HG03025 (cell line): ENCODE measurements at regions not wholly inside any gene's neighbourhood (a gene's known extent, or its start where the extent isn't known, plus 50 kb on each side); places are given as distances from the start of the nearest gene placed in this dataset.

Experiments used
- ATAC-seq: cut with Tn5 transposase; IDR thresholded peaks from one replicate; pipeline ENCODE4 v1.9.1; 2021; ENCODE audit warnings: mild to moderate bottlenecking, moderate library complexity; ENCODE audit not compliant: unreplicated experiment, low FRiP score

DNA sequence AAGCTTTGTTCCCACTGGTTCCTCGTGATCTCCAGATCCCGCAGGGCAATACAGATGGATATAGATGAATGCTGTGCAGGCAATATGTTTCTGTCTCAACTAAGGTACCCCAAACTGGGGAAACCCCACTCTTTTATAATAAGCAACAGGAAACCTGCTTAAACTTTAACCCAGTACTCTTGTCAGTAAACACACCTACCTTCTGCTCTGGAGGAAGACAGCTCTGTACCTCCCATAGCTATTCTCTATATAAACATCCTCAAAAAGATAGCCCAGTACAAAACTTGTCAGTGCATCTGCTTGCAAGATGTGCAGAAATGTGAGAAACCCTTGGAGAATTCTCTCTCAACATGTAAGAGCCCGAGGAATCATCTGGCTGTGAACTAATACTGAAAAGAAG, 583.6 kb downstream of the OLFM4 start:
- no peak for ATAC-seq

- ATAC-seq = no peak
Measured at GRCh38 chr13:53622456-53622855, 593.8 kb downstream of the OLFM4 start.

GRCh38 chr13:53623146-53623545, 594.5 kb downstream of the OLFM4 start:
- ATAC-seq = no peak

- no peak for ATAC-seq
Measured at GRCh38 chr13:53631511-53631910, 602.9 kb downstream of the OLFM4 start.

- no peak for ATAC-seq
Measured at GRCh38 chr13:53638040-53638439, 609.4 kb downstream of the OLFM4 start.

GRCh38 chr13:53642306-53642705, 613.7 kb downstream of the OLFM4 start:
- no peak for ATAC-seq

DNA sequence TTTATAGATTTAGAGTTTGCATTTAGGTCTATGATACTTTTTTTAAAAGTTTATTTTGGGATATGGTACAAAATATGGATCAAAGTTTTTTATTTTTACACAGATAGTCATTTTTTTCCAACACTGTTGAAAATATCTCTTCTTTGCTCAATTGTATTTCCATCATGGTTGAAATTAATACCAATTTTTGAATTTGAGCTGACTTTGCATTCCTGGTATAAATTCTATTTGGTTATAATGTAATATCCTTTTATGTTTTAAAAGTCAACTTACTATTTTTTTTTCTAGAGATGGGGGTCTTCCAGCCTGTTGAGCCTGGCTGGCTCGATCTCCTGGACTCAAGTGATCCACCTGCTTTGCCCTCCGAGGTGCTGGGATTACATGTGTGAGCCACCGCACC, 620.1 kb downstream of the OLFM4 start:
- no peak for ATAC-seq

GRCh38 chr13:53672005-53672404, 643.4 kb downstream of the OLFM4 start:
- no peak for ATAC-seq

GRCh38 chr13:53683146-53683545, 654.5 kb downstream of the OLFM4 start:
- ATAC-seq = no peak

DNA sequence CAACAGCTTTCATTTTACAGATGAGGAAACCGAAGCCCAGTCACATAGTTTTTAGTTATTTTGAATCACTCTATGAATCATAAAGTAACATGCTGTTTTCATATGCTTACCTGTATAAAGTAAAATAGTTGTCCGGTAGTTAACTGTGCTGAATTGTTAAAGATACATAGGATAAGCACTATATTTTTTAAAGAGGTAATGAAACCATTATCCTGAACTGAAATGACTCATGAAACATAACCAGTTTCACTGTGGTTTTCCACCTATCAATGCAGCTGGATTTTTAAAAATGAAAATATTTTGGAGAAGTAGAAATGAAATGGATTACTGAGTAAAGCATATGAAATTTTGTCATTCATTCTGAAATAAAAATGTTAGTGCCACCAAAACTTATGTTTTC, 655.0 kb downstream of the OLFM4 start:
- no peak for ATAC-seq

GRCh38 chr13:53691417-53691816, 662.8 kb downstream of the OLFM4 start:
- no peak for ATAC-seq

DNA sequence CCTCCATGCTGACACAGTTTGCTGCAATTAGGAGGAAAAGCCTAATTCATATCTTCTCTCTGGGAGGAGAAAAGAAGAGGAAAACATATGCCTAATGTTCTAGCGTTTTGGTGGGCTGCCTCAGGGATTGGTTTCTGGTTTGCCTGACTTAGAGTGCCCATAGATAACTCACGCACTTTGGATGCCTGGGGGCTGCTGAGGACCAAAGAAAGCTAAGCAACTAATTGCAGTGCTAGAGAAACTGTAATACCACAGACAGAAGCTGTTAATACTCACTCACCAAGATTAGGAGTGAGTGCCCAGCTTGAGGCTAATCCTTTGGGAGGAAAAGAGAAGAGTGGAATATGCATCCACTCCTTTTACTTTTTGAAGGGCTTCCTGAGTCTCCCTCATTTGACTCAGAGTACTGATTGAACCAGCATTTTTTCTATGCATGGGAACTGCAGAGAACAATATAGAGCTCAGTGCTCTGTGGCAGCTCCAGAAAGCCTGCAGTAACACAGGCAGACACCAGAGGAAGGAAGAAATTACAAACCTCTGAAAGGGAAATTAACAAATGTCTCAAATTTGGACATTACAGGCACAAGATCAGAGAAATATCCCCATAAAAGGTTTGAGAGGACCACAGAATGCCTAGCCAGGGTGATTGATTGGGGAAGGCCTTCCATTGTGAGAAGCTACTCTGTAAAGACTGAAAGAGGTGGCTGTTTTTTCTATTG, 666.4 kb downstream of the OLFM4 start:
- no peak for ATAC-seq

DNA sequence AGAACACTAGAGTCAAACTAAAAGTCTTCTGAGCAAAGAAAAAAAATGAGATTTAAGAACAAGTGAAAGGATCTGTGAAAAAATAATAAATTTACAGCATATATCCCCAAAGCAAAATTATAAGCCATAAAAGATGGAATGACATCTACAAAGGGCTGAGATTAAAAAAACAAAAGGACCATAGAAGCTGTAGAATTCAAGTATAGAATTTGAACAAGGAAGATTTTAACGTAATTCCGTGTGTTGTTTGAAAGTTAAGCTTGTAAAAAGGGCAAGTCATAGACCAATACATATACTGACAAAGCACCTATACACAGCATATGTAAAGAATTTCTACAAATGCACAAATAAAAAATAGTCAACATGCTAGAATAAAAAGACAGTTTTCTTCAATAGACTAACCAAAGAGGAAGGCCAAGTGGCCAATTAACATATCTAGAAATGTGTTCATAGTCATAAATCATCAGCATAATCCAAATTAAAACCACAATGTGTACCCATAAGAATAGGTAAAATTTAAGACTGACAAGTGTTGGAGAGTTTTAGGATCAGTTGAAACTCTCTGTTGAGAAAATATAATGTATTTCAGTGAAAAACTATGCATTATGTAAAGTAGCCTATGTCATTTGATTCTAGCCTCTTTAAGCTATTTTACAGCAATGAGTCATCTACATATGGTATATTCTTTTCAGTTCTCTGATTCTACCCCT, 674.9 kb downstream of the OLFM4 start:
- ATAC-seq = no peak

DNA sequence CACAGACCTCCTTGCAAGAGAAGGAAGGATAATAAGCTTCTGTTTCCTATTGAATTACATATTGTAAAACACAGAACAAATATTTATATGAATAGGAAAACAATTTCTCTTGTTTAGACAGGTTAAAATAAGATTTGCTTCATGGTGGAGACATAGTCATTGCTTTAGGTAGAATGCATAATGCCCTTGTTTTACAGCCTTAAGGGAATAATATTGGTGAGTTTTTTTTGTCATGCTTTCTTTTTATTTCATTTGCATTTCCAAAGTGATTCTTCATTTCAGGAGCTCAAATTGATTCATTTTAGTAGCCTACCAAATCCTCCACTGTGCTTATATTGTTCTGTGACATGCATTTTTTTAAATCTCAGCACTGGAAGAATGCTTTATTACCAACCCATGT, 690.7 kb downstream of the OLFM4 start:
- ATAC-seq = no peak

DNA sequence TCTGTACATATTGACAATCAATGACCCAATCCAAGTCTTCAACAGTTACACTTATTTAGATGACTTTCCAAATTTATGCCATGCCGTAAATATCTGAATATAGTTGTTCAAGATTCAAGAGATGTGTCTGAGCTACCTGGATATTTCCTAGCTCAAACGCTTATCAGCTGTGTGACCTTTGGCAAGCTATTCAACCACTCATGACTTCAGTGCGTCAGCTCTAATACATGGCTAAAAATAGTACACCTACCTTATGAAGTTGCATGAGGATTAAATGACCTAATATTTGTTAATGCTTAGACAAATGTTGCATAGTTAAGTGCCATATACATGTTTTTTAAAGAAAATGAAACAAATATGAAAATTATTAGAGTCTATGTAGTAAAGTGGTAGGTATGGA, 704.1 kb downstream of the OLFM4 start:
- no peak for ATAC-seq

- no peak for ATAC-seq
Measured at GRCh38 chr13:53743906-53744305, 715.3 kb downstream of the OLFM4 start.

GRCh38 chr13:53747825-53748224, 719.2 kb downstream of the OLFM4 start:
- no peak for ATAC-seq

GRCh38 chr13:53749306-53749705, 720.7 kb downstream of the OLFM4 start:
- no peak for ATAC-seq

- no peak for ATAC-seq
Measured at GRCh38 chr13:53759016-53759415, 730.4 kb downstream of the OLFM4 start.

DNA sequence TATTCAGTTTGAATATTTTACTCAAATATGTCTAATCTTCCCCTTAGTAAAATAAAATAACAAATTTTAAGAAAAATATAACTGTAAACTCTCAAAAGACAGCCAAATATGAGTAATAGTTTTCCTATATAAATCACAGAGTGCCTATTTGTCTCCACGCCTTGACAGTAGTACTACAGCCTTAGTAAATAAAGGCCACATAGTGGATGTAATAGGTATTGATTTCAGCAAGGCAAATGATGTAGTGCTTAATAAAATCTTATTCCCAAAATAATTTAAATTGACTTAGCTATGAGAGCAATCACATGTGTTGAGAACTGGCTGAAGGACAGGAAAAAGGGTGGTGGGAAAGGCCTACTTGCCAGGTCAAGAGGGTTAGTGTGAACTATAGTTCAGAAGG, 747.2 kb downstream of the OLFM4 start:
- no peak for ATAC-seq

DNA sequence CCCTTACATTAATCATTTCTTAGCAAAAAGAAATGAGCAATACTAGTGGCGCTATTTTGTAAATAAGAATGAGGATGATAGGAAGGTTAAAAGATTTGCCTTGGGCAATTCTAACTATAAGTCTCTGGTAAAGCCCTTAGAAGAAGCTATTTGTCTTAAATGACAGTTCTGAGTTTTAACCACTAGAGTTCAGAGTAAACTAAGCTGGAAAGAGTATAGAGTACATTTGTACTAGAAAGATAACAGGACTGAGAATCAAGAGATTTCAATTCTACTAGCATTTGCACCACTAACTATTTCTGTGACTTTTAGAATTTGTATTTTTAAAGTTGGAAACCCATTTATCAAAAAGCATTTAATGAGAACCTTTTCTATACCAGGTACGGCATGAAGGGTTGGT, 750.3 kb downstream of the OLFM4 start:
- no peak for ATAC-seq

DNA sequence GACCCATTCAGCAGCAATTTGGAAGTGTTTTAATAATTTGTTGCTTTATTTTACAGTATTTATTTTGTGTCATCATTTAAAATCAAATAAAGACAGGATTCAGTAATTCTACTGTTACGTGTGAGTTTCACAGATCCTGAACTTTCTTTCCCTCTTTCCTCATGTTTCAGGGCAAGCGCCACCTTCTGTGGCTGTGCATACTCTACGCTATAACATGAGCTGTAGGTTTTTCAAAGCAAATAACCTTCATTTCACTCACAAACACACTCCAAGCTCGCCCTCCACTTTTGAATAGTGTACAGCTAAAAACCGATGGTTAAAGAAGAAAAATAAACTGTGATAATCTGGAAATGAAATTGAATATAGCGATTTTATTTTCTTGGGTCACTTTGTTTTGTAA, 753.3 kb downstream of the OLFM4 start:
- no peak for ATAC-seq
